Sigmoid colon (tissue), 6 donors: ENCODE measurements at regions not wholly inside any gene's neighbourhood (a gene's known extent, or its start where the extent isn't known, plus 50 kb on each side); places are given as distances from the start of the nearest gene placed in this dataset.

Experiments
- DNase-seq: peaks from one replicate; pipeline ENCODE4 v3.0.0-alpha.2; 2019
- H3K27ac ChIP-seq, 4 donors: fragments of 200-600 bp; sonication (generic); one replicate each; pipeline ENCODE4 v1.5.1; 2016 to 2019; ENCODE audit warnings: mild to moderate bottlenecking in 1 of 4
- H3K27me3 ChIP-seq, 3 donors: fragments of 200-600 bp; sonication (generic); one replicate each; pipeline ENCODE4 v1.5.1; 2019; ENCODE audit warnings: mild to moderate bottlenecking in 1 of 3
- H3K36me3 ChIP-seq, 4 donors: fragments of 200-600 bp; sonication (generic); one replicate each; pipeline ENCODE4 v1.5.1; 2016 to 2019
- H3K4me1 ChIP-seq, 4 donors: fragments of 200-600 bp; sonication (generic); one replicate each; pipeline ENCODE4 v1.5.1; 2017 to 2019
- H3K4me3 ChIP-seq, 4 donors: fragments of 200-600 bp; sonication (generic); one replicate each; pipeline ENCODE4 v1.5.1; 2017 to 2019; ENCODE audit warnings: mild to moderate bottlenecking in 2 of 4, moderate library complexity in 1 of 4
- H3K9me3 ChIP-seq, 4 donors: fragments of 200-600 bp in 3 of 4; sonication (generic) in 3 of 4; one replicate each; pipeline versions ENCODE4 v1.5.1 to v1.6.1; 2013 to 2019
- EP300 ChIP-seq, 4 donors: sonication (generic); formaldehyde crosslinking; IDR thresholded peaks; one replicate each; pipeline ENCODE4 v1.6.1; 2017; ENCODE audit warnings: antibody characterized with exemption in 4 of 4
- POLR2A ChIP-seq, 2 donors: fragments of 450-650 bp; IDR thresholded peaks; one replicate each; pipeline ENCODE4 v1.6.1; 2016; ENCODE audit warnings: antibody characterized with exemption in 2 of 2, mild to moderate bottlenecking in 2 of 2, moderate library complexity in 2 of 2
- POLR2AphosphoS5 ChIP-seq, 4 donors: sonication (generic); formaldehyde crosslinking; IDR thresholded peaks; one replicate each; pipeline ENCODE4 v1.6.1; 2017; ENCODE audit warnings: antibody characterized with exemption in 4 of 4
- WGBS, 2 donors: extraction: QIAGEN DNeasy Blood & Tissue Kit; methylation state at CpG; one replicate each; pipeline ENCODE4 v1.1.7; 2013; 5-methylcytosine and 5-hydroxymethylcytosine counted together
- intact Hi-C: fragments of 100-400 bp; cut with DNase I; formaldehyde crosslinking; loops from one replicate; pipeline ENCODE4 v1.15.1; 2023
- TF ChIP-seq, protein P1 (sequence below), 4 experiments: fragments of 450-650 bp in 3 of 4; fragments of 200-600 bp in 1 of 4; IDR thresholded peaks; one replicate each; pipeline ENCODE4 v1.5.1; 2016 to 2019; ENCODE audit warnings: antibody characterized with exemption in 4 of 4, mild to moderate bottlenecking in 3 of 4, moderate library complexity in 2 of 4
- donor health status: healthy with polysubstance abuse.
- donor health status: healthy.

DNA sequence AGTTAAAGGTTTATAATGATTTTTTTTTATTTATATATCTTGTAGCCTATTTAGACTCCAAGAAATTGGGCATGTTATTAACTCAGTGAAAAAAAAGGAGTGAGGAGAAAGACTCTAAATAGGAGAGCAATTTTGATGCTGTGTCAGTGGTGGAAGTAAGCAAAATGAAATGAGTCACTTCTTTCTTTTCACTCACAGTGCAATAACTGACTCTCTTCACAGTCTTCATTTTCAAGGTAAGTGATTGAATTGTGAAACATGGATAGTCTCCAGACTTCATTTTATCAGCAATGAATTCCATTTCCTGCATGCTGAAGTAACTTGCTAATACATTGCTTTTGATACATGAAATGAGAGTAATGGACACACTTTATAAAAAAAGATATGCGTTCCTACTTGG is 2271.5 kb downstream of the PCDH7 start:
- no peaks in the 10 kb centered on the region for H3K27me3 ChIP-seq
- peaks cover 0 to under 1% (median 0%) of the 10 kb centered on the region in 4 donors for H3K4me1 ChIP-seq
- no peak overlapping the region for H3K4me3 ChIP-seq
- DNase-seq: no peak
- no peaks in the 10 kb centered on the region for H3K36me3 ChIP-seq
- no peaks in the 10 kb centered on the region for H3K9me3 ChIP-seq
- TF ChIP-seq POLR2AphosphoS5 (IDR thresholded peaks at IDR 0.05) (no peak), POLR2A (IDR thresholded peaks at IDR 0.05) (no peak), EP300 (IDR thresholded peaks at IDR 0.05) (no peak)
- TF ChIP-seq, protein P1, sequence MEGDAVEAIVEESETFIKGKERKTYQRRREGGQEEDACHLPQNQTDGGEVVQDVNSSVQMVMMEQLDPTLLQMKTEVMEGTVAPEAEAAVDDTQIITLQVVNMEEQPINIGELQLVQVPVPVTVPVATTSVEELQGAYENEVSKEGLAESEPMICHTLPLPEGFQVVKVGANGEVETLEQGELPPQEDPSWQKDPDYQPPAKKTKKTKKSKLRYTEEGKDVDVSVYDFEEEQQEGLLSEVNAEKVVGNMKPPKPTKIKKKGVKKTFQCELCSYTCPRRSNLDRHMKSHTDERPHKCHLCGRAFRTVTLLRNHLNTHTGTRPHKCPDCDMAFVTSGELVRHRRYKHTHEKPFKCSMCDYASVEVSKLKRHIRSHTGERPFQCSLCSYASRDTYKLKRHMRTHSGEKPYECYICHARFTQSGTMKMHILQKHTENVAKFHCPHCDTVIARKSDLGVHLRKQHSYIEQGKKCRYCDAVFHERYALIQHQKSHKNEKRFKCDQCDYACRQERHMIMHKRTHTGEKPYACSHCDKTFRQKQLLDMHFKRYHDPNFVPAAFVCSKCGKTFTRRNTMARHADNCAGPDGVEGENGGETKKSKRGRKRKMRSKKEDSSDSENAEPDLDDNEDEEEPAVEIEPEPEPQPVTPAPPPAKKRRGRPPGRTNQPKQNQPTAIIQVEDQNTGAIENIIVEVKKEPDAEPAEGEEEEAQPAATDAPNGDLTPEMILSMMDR (IDR thresholded peaks at IDR 0.05): no peak
- no peak overlapping the region for H3K27ac ChIP-seq
- intact Hi-C loops: no loop called here
- 84 to 91% methylated on average over 1 of the region's 1 CpG for WGBS, 2 donors

DNA sequence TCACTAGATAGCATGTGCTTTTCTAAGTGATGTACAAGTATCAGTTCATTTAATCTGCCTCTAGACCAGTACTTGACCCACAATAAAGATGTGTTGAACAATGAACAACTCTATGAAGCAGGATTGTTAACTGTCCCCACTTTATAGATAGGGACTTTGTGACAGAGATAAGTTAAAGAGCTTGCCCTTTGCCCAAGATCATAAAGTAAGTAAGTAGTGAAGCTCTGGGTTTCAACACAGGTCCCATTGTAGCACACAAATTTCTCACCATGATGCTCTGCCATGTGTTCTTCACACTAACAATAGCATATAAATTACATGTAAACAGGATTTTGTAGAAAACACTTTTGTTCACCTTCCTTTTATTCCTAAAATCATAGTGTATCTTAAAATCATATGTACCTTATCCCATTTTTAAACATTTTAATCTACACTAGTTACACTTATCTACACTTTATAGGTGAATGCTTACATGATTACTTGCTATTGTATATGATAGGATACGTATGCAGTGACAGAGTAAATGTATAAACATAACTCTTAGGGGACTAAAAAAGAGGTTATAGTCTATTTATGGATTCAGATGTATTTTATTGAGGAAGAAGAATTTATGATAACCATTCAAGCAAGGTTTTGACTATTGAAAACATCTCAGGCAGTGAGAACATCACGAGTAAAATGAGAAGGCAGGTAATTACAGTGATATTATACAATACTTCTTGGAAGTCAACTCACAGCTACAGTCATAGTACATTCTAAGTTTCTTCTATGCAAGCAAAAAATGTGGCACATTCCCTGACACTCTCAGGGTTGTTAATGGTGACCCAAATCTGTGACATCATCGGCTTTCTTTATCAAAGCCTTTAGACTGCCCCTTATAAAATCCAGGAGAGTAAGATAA is 2275.1 kb downstream of the PCDH7 start:
- H3K36me3 ChIP-seq: no peaks in the 10 kb centered on the region
- TF ChIP-seq POLR2AphosphoS5 (IDR thresholded peaks at IDR 0.05) (no peak), POLR2A (IDR thresholded peaks at IDR 0.05) (no peak), EP300 (IDR thresholded peaks at IDR 0.05) (no peak)
- TF ChIP-seq, protein P1 (IDR thresholded peaks at IDR 0.05): no peak
- no peak overlapping the region for H3K4me3 ChIP-seq
- no peak for DNase-seq
- intact Hi-C loops: no loop called here
- no peaks in the 10 kb centered on the region for H3K4me1 ChIP-seq
- no peaks in the 10 kb centered on the region for H3K9me3 ChIP-seq
- WGBS, 2 donors: 17 to 61% methylated on average over 3 of the region's 3 CpGs
- H3K27ac ChIP-seq: no peak overlapping the region
- no peaks in the 10 kb centered on the region for H3K27me3 ChIP-seq

- no peaks in the 10 kb centered on the region for H3K36me3 ChIP-seq
- no peak for TF ChIP-seq POLR2AphosphoS5 (IDR thresholded peaks at IDR 0.05)
- H3K27ac ChIP-seq: no peak overlapping the region
- WGBS, 2 donors: 68 to 81% methylated on average over 2 of the region's 2 CpGs
- no peak for DNase-seq
- H3K4me1 ChIP-seq: no peaks in the 10 kb centered on the region
- intact Hi-C loops: no loop called here
- H3K27me3 ChIP-seq: no peaks in the 10 kb centered on the region
- no peaks in the 10 kb centered on the region for H3K9me3 ChIP-seq
- H3K4me3 ChIP-seq: no peak overlapping the region
Measured at GRCh38 chr4:33013282-33013681, 2293.1 kb downstream of the PCDH7 start.

- WGBS, 2 donors: 87 to 88% methylated on average over 2 of the region's 2 CpGs
- Histone ChIP-seq H3K4me3 (no peak overlapping the region), H3K27ac (no peak overlapping the region), H3K36me3 (no peaks in the 10 kb centered on the region), H3K27me3 (no peaks in the 10 kb centered on the region), H3K9me3 (no peaks in the 10 kb centered on the region), H3K4me1 (no peaks in the 10 kb centered on the region)
- no peak for TF ChIP-seq POLR2A (IDR thresholded peaks at IDR 0.05)
- no peak for TF ChIP-seq POLR2AphosphoS5 (IDR thresholded peaks at IDR 0.05)
- TF ChIP-seq, protein P1 (IDR thresholded peaks at IDR 0.05): no peak
- TF ChIP-seq EP300 (IDR thresholded peaks at IDR 0.05): no peak
- no peak for DNase-seq
- intact Hi-C loops: no loop called here
Measured at GRCh38 chr4:33025236-33025635, 2305.1 kb downstream of the PCDH7 start.

DNA sequence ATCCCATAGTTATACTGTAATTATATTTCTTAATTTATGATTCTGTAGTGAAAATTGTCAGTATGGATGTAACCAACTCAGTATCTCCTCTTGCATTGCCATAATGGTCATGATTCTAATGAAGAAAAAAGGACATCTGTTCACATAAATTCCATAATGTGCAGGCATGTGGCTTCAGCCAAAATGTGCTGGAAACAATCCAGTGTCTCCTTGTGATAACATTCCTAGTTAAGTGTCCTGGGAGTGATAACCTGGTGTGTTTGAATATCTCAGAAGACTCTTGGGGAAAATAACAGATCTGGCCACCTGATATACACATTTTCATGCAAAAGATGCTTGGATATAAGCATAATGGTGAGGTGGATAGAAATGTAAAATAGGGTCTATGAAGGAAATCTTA is 2309.8 kb downstream of the PCDH7 start:
- Histone ChIP-seq H3K4me3 (no peak overlapping the region), H3K27me3 (no peaks in the 10 kb centered on the region), H3K36me3 (no peaks in the 10 kb centered on the region), H3K9me3 (no peaks in the 10 kb centered on the region), H3K4me1 (no peaks in the 10 kb centered on the region), H3K27ac (no peak overlapping the region)
- no peak for DNase-seq
- intact Hi-C loops: no loop called here
- TF ChIP-seq EP300 (IDR thresholded peaks at IDR 0.05) (no peak), POLR2A (IDR thresholded peaks at IDR 0.05) (no peak), POLR2AphosphoS5 (IDR thresholded peaks at IDR 0.05) (no peak)
- TF ChIP-seq, protein P1 (IDR thresholded peaks at IDR 0.05): no peak
